ENCODE measurements at regions not wholly inside any gene's neighbourhood (a gene's known extent, or its start where the extent isn't known, plus 50 kb on each side); places are given as distances from the start of the nearest gene placed in this dataset.

DNA sequence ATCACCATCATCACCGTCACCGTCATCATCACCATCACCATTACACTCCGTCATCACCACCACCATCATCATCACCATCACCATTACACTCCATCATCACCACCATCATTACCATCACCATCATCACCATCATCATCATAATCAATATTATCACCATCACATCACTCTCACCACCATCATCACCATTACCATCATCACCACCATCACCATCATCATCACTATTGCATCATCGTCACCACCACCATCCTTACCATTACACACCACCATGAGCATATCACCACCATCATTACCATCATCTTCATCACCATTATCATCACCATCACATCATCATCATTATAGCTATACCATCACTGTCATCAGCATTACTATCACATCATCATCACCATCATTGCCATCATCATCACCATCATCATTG, 93.7 kb downstream of the KIF26A start:
- TF ChIP-seq, protein P1, sequence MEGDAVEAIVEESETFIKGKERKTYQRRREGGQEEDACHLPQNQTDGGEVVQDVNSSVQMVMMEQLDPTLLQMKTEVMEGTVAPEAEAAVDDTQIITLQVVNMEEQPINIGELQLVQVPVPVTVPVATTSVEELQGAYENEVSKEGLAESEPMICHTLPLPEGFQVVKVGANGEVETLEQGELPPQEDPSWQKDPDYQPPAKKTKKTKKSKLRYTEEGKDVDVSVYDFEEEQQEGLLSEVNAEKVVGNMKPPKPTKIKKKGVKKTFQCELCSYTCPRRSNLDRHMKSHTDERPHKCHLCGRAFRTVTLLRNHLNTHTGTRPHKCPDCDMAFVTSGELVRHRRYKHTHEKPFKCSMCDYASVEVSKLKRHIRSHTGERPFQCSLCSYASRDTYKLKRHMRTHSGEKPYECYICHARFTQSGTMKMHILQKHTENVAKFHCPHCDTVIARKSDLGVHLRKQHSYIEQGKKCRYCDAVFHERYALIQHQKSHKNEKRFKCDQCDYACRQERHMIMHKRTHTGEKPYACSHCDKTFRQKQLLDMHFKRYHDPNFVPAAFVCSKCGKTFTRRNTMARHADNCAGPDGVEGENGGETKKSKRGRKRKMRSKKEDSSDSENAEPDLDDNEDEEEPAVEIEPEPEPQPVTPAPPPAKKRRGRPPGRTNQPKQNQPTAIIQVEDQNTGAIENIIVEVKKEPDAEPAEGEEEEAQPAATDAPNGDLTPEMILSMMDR (IDR thresholded peaks at IDR 0.05): no peak
- TF ChIP-seq POLR2A (IDR thresholded peaks at IDR 0.05): no peak
